ENCODE measurements at regions not wholly inside any gene's neighbourhood (a gene's known extent, or its start where the extent isn't known, plus 50 kb on each side); places are given as distances from the start of the nearest gene placed in this dataset.

DNA sequence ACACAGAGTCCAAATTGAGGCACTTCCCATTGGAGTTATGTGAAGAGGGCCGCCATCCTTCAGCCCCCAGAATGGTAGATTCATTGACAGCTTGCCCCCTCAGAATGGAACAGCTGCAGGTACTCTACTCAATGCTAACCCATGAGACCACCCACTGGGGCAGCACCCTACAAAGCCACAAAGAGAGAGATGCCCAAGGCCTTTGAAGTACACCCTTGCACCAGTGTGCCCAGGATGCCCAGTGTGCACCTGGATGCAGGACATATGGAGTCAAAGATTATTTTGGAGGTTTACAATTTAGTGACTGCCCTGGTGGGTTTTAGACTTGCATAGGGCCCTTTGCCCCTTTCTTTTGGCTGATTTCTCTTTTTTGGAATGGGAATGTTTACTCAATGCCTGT is 933.9 kb downstream of the SLC16A7 start:
- TF ChIP-seq, protein P1, sequence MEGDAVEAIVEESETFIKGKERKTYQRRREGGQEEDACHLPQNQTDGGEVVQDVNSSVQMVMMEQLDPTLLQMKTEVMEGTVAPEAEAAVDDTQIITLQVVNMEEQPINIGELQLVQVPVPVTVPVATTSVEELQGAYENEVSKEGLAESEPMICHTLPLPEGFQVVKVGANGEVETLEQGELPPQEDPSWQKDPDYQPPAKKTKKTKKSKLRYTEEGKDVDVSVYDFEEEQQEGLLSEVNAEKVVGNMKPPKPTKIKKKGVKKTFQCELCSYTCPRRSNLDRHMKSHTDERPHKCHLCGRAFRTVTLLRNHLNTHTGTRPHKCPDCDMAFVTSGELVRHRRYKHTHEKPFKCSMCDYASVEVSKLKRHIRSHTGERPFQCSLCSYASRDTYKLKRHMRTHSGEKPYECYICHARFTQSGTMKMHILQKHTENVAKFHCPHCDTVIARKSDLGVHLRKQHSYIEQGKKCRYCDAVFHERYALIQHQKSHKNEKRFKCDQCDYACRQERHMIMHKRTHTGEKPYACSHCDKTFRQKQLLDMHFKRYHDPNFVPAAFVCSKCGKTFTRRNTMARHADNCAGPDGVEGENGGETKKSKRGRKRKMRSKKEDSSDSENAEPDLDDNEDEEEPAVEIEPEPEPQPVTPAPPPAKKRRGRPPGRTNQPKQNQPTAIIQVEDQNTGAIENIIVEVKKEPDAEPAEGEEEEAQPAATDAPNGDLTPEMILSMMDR (tag by site-specific recombination; IDR thresholded peaks at IDR 0.05), result no peak
- TF ChIP-seq, protein P2, sequence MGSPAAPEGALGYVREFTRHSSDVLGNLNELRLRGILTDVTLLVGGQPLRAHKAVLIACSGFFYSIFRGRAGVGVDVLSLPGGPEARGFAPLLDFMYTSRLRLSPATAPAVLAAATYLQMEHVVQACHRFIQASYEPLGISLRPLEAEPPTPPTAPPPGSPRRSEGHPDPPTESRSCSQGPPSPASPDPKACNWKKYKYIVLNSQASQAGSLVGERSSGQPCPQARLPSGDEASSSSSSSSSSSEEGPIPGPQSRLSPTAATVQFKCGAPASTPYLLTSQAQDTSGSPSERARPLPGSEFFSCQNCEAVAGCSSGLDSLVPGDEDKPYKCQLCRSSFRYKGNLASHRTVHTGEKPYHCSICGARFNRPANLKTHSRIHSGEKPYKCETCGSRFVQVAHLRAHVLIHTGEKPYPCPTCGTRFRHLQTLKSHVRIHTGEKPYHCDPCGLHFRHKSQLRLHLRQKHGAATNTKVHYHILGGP (tag by site-specific recombination; IDR thresholded peaks at IDR 0.05), result no peak
- TF ChIP-seq, protein P3, sequence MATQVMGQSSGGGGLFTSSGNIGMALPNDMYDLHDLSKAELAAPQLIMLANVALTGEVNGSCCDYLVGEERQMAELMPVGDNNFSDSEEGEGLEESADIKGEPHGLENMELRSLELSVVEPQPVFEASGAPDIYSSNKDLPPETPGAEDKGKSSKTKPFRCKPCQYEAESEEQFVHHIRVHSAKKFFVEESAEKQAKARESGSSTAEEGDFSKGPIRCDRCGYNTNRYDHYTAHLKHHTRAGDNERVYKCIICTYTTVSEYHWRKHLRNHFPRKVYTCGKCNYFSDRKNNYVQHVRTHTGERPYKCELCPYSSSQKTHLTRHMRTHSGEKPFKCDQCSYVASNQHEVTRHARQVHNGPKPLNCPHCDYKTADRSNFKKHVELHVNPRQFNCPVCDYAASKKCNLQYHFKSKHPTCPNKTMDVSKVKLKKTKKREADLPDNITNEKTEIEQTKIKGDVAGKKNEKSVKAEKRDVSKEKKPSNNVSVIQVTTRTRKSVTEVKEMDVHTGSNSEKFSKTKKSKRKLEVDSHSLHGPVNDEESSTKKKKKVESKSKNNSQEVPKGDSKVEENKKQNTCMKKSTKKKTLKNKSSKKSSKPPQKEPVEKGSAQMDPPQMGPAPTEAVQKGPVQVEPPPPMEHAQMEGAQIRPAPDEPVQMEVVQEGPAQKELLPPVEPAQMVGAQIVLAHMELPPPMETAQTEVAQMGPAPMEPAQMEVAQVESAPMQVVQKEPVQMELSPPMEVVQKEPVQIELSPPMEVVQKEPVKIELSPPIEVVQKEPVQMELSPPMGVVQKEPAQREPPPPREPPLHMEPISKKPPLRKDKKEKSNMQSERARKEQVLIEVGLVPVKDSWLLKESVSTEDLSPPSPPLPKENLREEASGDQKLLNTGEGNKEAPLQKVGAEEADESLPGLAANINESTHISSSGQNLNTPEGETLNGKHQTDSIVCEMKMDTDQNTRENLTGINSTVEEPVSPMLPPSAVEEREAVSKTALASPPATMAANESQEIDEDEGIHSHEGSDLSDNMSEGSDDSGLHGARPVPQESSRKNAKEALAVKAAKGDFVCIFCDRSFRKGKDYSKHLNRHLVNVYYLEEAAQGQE (tag by site-specific recombination; IDR thresholded peaks at IDR 0.05), result no peak
- no peak for TF ChIP-seq ZNF146 (tag by site-specific recombination; IDR thresholded peaks at IDR 0.05)
- TF ChIP-seq ZNF530 (tag by site-specific recombination; IDR thresholded peaks at IDR 0.05; ENCODE audit: low read depth), result no peak
- TF ChIP-seq ZNF184 (tag by site-specific recombination; IDR thresholded peaks at IDR 0.05), result no peak
- TF ChIP-seq TCF7L2 (IDR thresholded peaks at IDR 0.05; ENCODE audit: borderline replicate concordance, low read depth, low read length), result no peak
- no peak for TF ChIP-seq ZNF114 (tag by site-specific recombination; IDR thresholded peaks at IDR 0.05)
- no peak for TF ChIP-seq ZNF629 (tag by site-specific recombination; IDR thresholded peaks at IDR 0.05)
- no peak for TF ChIP-seq ZSCAN30 (tag by site-specific recombination; IDR thresholded peaks at IDR 0.05)
- TF ChIP-seq MYNN (tag by site-specific recombination; IDR thresholded peaks at IDR 0.05; ENCODE audit: borderline replicate concordance), result no peak
- TF ChIP-seq ZNF37A (tag by site-specific recombination; IDR thresholded peaks at IDR 0.05), result no peak
- no peak for TF ChIP-seq EGR2 (tag by site-specific recombination; IDR thresholded peaks at IDR 0.05; ENCODE audit: low read depth)
- TF ChIP-seq ZEB2 (tag by site-specific recombination; IDR thresholded peaks at IDR 0.05), result no peak

Measured in HEK293 (cell line).